HepG2 (cell line): ENCODE measurements at regions not wholly inside any gene's neighbourhood (a gene's known extent, or its start where the extent isn't known, plus 50 kb on each side); places are given as distances from the start of the nearest gene placed in this dataset.

Source experiments
- ATAC-seq: fragments of 200-7000 bp; cut with Tn5 transposase; 3 replicates; pipeline ENCODE4 v1.9.1; 2020; ENCODE audit warnings: mild to moderate bottlenecking, moderate library complexity
- BruUV-seq: library from RNA; stranded (reverse); fragments of 400-500 nt; replicated peaks from 2 replicates; lab custom pipeline; 2021; lab: Mats Ljungman, UMichigan
- CTCF ChIA-PET: fragments of 300-600 bp; formaldehyde crosslinking; extraction: SDS; loops from one replicate; lab custom pipeline; 2021; ENCODE audit warnings: low total read pairs, inconsistent platforms, low intra/inter-chr PET ratio; lab: Yijun Ruan, JAX
- POLR2A ChIA-PET: fragments of 350-600 bp; sonication (Branson Sonifier 250); formaldehyde crosslinking; loops from one replicate; lab custom pipeline; 2020; ENCODE audit warnings: antibody characterized with exemption, inconsistent platforms; lab: Yijun Ruan, JAX
- DNase-seq: peaks from one replicate; pipeline ENCODE4 v3.0.0-alpha.2; 2015; ENCODE audit warnings: low spot score
- FAIRE-seq: peaks from 3 replicates; lab custom pipeline; 2011; peaks lifted over from hg19 to GRCh38; lab: Jason Lieb, UNC
- H2AFZ ChIP-seq: one replicate; pipeline ENCODE4 v1.6.1; 2011; ENCODE audit warnings: low read length, inconsistent platforms
- H3K27ac ChIP-seq: fragments of 300-600 bp; 3 replicates; pipeline ENCODE4 v1.8.0; 2011; ENCODE audit warnings: mixed run types, mild to moderate bottlenecking, mixed read lengths, low read length, inconsistent platforms; ENCODE audit not compliant: insufficient read depth; ENCODE audit errors: extremely low read length
- H3K27me3 ChIP-seq, 2 experiments: fragments of 200-600 bp in 1 of 2; 2 replicates in 1 of 2; 3 replicates in 1 of 2; pipeline versions ENCODE4 v1.6.0 to v1.8.0; 2011; ENCODE audit warnings: low read length in 2 of 2, mild to moderate bottlenecking in 2 of 2, moderate library complexity in 2 of 2, inconsistent platforms in 1 of 2; ENCODE audit not compliant: insufficient read depth in 2 of 2, control insufficient read depth in 1 of 2
- H3K36me3 ChIP-seq, 2 experiments: fragments of 200-600 bp in 1 of 2; replicated peaks in 1 of 2; 2 replicates in 1 of 2; 3 replicates in 1 of 2; pipeline versions ENCODE4 v1.5.1 to v1.8.0; 2011; ENCODE audit warnings: low read length in 2 of 2, inconsistent platforms in 1 of 2; ENCODE audit not compliant: insufficient read depth in 2 of 2, control insufficient read depth in 1 of 2
- H3K4me1 ChIP-seq: 2 replicates; pipeline ENCODE4 v1.5.1; 2012; ENCODE audit warnings: low read length, inconsistent platforms; ENCODE audit not compliant: insufficient read depth
- H3K4me2 ChIP-seq: 2 replicates; pipeline ENCODE4 v1.6.0; 2011; ENCODE audit warnings: low read depth, low read length, inconsistent platforms
- H3K4me3 ChIP-seq, 3 experiments: fragments of 200-600 bp in 1 of 3; sonication (generic), shearing (Covaris generic) in 1 of 3; replicated peaks in 1 of 3; 2 replicates each; pipeline ENCODE4 v1.5.1; 2011 to 2016; ENCODE audit warnings: low read length in 3 of 3, inconsistent platforms in 2 of 3, low read depth in 2 of 3, mild to moderate bottlenecking in 2 of 3, control low read depth in 1 of 3, mixed read lengths in 1 of 3; ENCODE audit not compliant: insufficient read depth in 1 of 3
- H3K79me2 ChIP-seq: one replicate; pipeline ENCODE4 v1.6.1; 2011; ENCODE audit warnings: low read length, inconsistent platforms; ENCODE audit not compliant: insufficient read depth
- H3K9ac ChIP-seq: 2 replicates; pipeline ENCODE4 v1.6.0; 2011; ENCODE audit warnings: mild to moderate bottlenecking, low read depth, low read length, inconsistent platforms; ENCODE audit not compliant: insufficient read depth
- H3K9me3 ChIP-seq: 2 replicates; pipeline ENCODE4 v1.5.1; 2012; ENCODE audit warnings: mild to moderate bottlenecking, low read length
- H4K20me1 ChIP-seq: 2 replicates; pipeline ENCODE4 v1.6.0; 2011; ENCODE audit warnings: inconsistent platforms, mild to moderate bottlenecking, low read length, moderate library complexity; ENCODE audit not compliant: insufficient read depth
- CHD4 ChIP-seq: fragments of 200-600 bp; sonication (generic); IDR thresholded peaks from 2 replicates; pipeline ENCODE4 v1.7.0; 2017; ENCODE audit warnings: mild to moderate bottlenecking, low read length, borderline replicate concordance
- HHEX ChIP-seq: IDR thresholded peaks from 2 replicates; pipeline ENCODE4 v1.6.1; 2016; ENCODE audit warnings: control low read depth
- KDM3A ChIP-seq: IDR thresholded peaks from 2 replicates; pipeline ENCODE4 v1.6.1; 2018; ENCODE audit warnings: low read depth, missing compliant biosample characterization
- ZFP36 ChIP-seq: fragments of 150-350 bp; IDR thresholded peaks from 2 replicates; pipeline ENCODE4 v1.6.1; 2018; ENCODE audit warnings: borderline replicate concordance, low read length, low read depth; ENCODE audit not compliant: partially characterized antibody
- ZMYM3 ChIP-seq: sonication (generic); formaldehyde crosslinking; IDR thresholded peaks from 2 replicates; pipeline ENCODE4 v1.5.1; 2020; ENCODE audit warnings: mild to moderate bottlenecking, missing genetic modification reagents
- ZNF44 ChIP-seq: sonication (generic); formaldehyde crosslinking; IDR thresholded peaks from 2 replicates; pipeline ENCODE4 v1.5.1; 2020; ENCODE audit warnings: mild to moderate bottlenecking, missing genetic modification reagents
- ZNF550 ChIP-seq: sonication (generic); formaldehyde crosslinking; IDR thresholded peaks from 2 replicates; pipeline ENCODE4 v1.4.0; 2020; ENCODE audit warnings: mild to moderate bottlenecking, missing genetic modification reagents, borderline replicate concordance
- ZNF562 ChIP-seq: sonication (generic); formaldehyde crosslinking; IDR thresholded peaks from 2 replicates; pipeline ENCODE4 v1.8.0; 2022; ENCODE audit warnings: missing genetic modification reagents, borderline replicate concordance
- ZNF687 ChIP-seq: sonication (generic); formaldehyde crosslinking; IDR thresholded peaks from 2 replicates; pipeline ENCODE4 v1.5.1; 2020; ENCODE audit warnings: mild to moderate bottlenecking, missing genetic modification reagents, moderate library complexity
- ZNF720 ChIP-seq: sonication (generic); formaldehyde crosslinking; IDR thresholded peaks from 2 replicates; pipeline ENCODE4 v1.4.0; 2020; ENCODE audit warnings: missing genetic modification reagents
- WGBS: methylation state at CpG from one replicate; pipeline ENCODE4 v1.1.6; 2017; ENCODE audit warnings: low lambda C conversion rate; 5-methylcytosine and 5-hydroxymethylcytosine counted together
- in situ Hi-C: cut with HindIII; loops from 2 replicates; pipeline ENCODE4 v1.10.0; 2017; ENCODE audit warnings: low pct_unique_long_range_greater_than_20kb; ENCODE audit not compliant: extremely low pct_ligation_motif_present
- intact Hi-C: fragments of 100-400 bp; cut with micrococcal nuclease; formaldehyde crosslinking; loops from one replicate; pipeline ENCODE4 v1.10.0; 2022; ENCODE audit not compliant: unreplicated experiment

- Histone ChIP-seq H3K9ac (no peak overlapping the region), H3K79me2 (no peaks in the 10 kb centered on the region), H3K4me2 (peak overlapping the region; percentile 14; the same call in 1 of the 2 replicates), H4K20me1 (no peaks in the 10 kb centered on the region), H3K4me1 (peaks cover 19% of the 10 kb centered on the region), H3K36me3 (no peaks in the 10 kb centered on the region), H3K4me3 (no peak overlapping the region), H3K27ac (no peak overlapping the region), H3K9me3 (peaks cover 4% of the 10 kb centered on the region), H2AFZ (no peak overlapping the region), H3K27me3 (peaks cover 0 to 28% of the 10 kb centered on the region in 2 experiments; a peak in 2 of 5 replicates)
- CTCF ChIA-PET: no interaction called here
- no peak for DNase-seq
- intact Hi-C loops (loop anchor here (10.0 kb wide), 1 partner anchor 48 kb away; no protein-coding TSS in a partner anchor), in situ Hi-C loops (loop anchor here (5.0 kb wide), 1 partner anchor 86 kb away; no protein-coding TSS in a partner anchor)
- WGBS: 57% methylated on average over 17 of the region's 17 CpGs
- FAIRE-seq: no peak
- TF ChIP-seq ZNF550 (no peak), ZNF562 (CRISPR knock-in tag) (no peak), ZMYM3 (CRISPR knock-in tag) (0 out of 2 replicates have a peak, but pooled peaks have one; percentile 49), KDM3A (CRISPR knock-in tag) (no peak), HHEX (CRISPR knock-in tag) (no peak), ZFP36 (peak; percentile 32), ZNF44 (no peak), ZNF720 (CRISPR knock-in tag) (no peak)
- POLR2A ChIA-PET: no interaction called here
- no peak for ATAC-seq
- BruUV-seq: no TSS peak
Observed at GRCh38 chr4:3872834-3873313, 106.7 kb downstream of the ADRA2C start.

GRCh38 chr4:3873408-3874027 is 107.3 kb downstream of the ADRA2C start:
- peaks cover 0 to 28% of the 10 kb centered on the region in 2 experiments; a peak in 2 of 5 replicates for H3K27me3 ChIP-seq
- H3K79me2 ChIP-seq: no peaks in the 10 kb centered on the region
- peaks cover 19% of the 10 kb centered on the region for H3K4me1 ChIP-seq
- 25% methylated on average over 7 of the region's 14 CpGs for WGBS
- no peaks in the 10 kb centered on the region for H4K20me1 ChIP-seq
- no peak overlapping the region for H3K27ac ChIP-seq
- no TSS peak for BruUV-seq
- ChIA-PET CTCF (no interaction called here), POLR2A (no interaction called here)
- peaks cover 10% of the 10 kb centered on the region for H3K9me3 ChIP-seq
- no peak overlapping the region for H2AFZ ChIP-seq
- TF ChIP-seq CHD4 (no peak), ZNF687 (CRISPR knock-in tag) (0 out of 2 replicates have a peak, but pooled peaks have one; percentile 11)
- intact Hi-C loops: loop anchor here (10.0 kb wide), 1 partner anchor 49 kb away; no protein-coding TSS in a partner anchor
- no peak overlapping the region for H3K4me3 ChIP-seq
- peak overlapping the region; percentile 14; the same call in 1 of the 2 replicates for H3K4me2 ChIP-seq
- no peak overlapping the region for H3K9ac ChIP-seq
- FAIRE-seq: no peak
- ATAC-seq: peak; percentile 62
- no peak for DNase-seq
- in situ Hi-C loops: loop anchor here (5.0 kb wide), 1 partner anchor 86 kb away; no protein-coding TSS in a partner anchor
- no peaks in the 10 kb centered on the region for H3K36me3 ChIP-seq
